K562 (cell line): ENCODE measurements at regions not wholly inside any gene's neighbourhood (a gene's known extent, or its start where the extent isn't known, plus 50 kb on each side); places are given as distances from the start of the nearest gene placed in this dataset.

Experiments
- BACH1 ChIP-seq: fragments of 200-800 bp; sonication (Bioruptor generic); IDR thresholded peaks from 2 replicates; pipeline ENCODE4 v1.6.1; 2016; ENCODE audit warnings: missing genetic modification characterization, missing compliant biosample characterization
- E2F1 ChIP-seq: sonication (generic); formaldehyde crosslinking; IDR thresholded peaks from 2 replicates; pipeline ENCODE4 v1.8.1; 2023; ENCODE audit warnings: mild to moderate bottlenecking, missing genetic modification reagents, moderate library complexity
- E2F8 ChIP-seq: fragments of 450-650 bp; IDR thresholded peaks from 2 replicates; pipeline ENCODE4 v1.7.1; 2018; ENCODE audit warnings: mild to moderate bottlenecking, low read depth; ENCODE audit not compliant: partially characterized antibody
- ERF ChIP-seq: fragments of 450-650 bp; formaldehyde crosslinking; IDR thresholded peaks from 2 replicates; pipeline ENCODE4 v1.4.0; 2020; ENCODE audit warnings: mild to moderate bottlenecking, mixed read lengths
- ETS1 ChIP-seq: conservative IDR thresholded peaks from 2 replicates; pipeline ENCODE4 v1.6.1; 2011; ENCODE audit warnings: low read depth, mild to moderate bottlenecking, low read length; ENCODE audit not compliant: control insufficient read depth
- HCFC1 ChIP-seq: IDR thresholded peaks from 2 replicates; pipeline ENCODE4 v1.6.1; 2012; ENCODE audit warnings: low read depth, low read length, improper control_type of control experiment
- HDAC6 ChIP-seq: IDR thresholded peaks from 2 replicates; pipeline ENCODE4 v1.6.1; 2012; ENCODE audit warnings: low read depth, mild to moderate bottlenecking, control low read depth, inconsistent platforms, low read length, moderate library complexity
- NR3C1 ChIP-seq: sonication (generic); formaldehyde crosslinking; IDR thresholded peaks from 2 replicates; pipeline ENCODE4 v1.8.1; 2022; ENCODE audit warnings: missing genetic modification reagents
- RHOXF2B ChIP-seq: fragments of 250-450 bp; sonication (Bioruptor Pico); conservative IDR thresholded peaks from 2 replicates; pipeline ENCODE4 v1.5.1; 2021
- TRIM25 ChIP-seq: fragments of 450-650 bp; IDR thresholded peaks from 2 replicates; pipeline ENCODE4 v1.7.0; 2016; ENCODE audit warnings: borderline replicate concordance
- ZNF445 ChIP-seq: fragments of 250-450 bp; sonication (Bioruptor Pico); IDR thresholded peaks from 2 replicates; pipeline ENCODE4 v1.4.0; 2020; ENCODE audit warnings: low read depth, mild to moderate bottlenecking, moderate library complexity

- no peak for TF ChIP-seq HCFC1
- no peak for TF ChIP-seq ERF (CRISPR knock-in tag)
- TF ChIP-seq HDAC6: no peak
- TF ChIP-seq E2F1 (CRISPR knock-in tag): no peak
- TF ChIP-seq ZNF445: no peak
- no peak for TF ChIP-seq TRIM25
- TF ChIP-seq E2F8: no peak
- no peak for TF ChIP-seq ETS1
- TF ChIP-seq BACH1: no peak
- no peak for TF ChIP-seq NR3C1 (CRISPR knock-in tag)
- no peak for TF ChIP-seq RHOXF2B (CRISPR knock-in tag)
These were observed 1516.2 kb upstream of the PCDH20 start (continued) for GRCh38 chr13:62931853-62932252.
